ENCODE measurements at regions not wholly inside any gene's neighbourhood (a gene's known extent, or its start where the extent isn't known, plus 50 kb on each side); places are given as distances from the start of the nearest gene placed in this dataset.

- H3K9me3 Mint-ChIP-seq, result no peaks in the 10 kb centered on the region
- H3K27me3 Mint-ChIP-seq, result no peaks in the 10 kb centered on the region
- H3K4me3 Mint-ChIP-seq, result no peak overlapping the region
- no peak for ATAC-seq
- H3K4me1 Mint-ChIP-seq, result no peaks in the 10 kb centered on the region
- DNase-seq, result no peak
- H3K27ac Mint-ChIP-seq, result no peak overlapping the region
These were observed 168.0 kb downstream of the SHOX2 start for GRCh38 chr3:157938154-157938779.

GRCh38 chr3:157931517-157931916 lies 174.7 kb downstream of the SHOX2 start:
- H3K27ac Mint-ChIP-seq, result no peak overlapping the region
- ATAC-seq (no peak), DNase-seq (no peak)
- no peaks in the 10 kb centered on the region for H3K4me1 Mint-ChIP-seq
- H3K9me3 Mint-ChIP-seq, result no peaks in the 10 kb centered on the region
- no peak overlapping the region for H3K4me3 Mint-ChIP-seq
- no peaks in the 10 kb centered on the region for H3K27me3 Mint-ChIP-seq

GRCh38 chr3:157930000-157930780 lies 176.0 kb downstream of the SHOX2 start:
- H3K27ac Mint-ChIP-seq, result no peak overlapping the region
- no peak for ATAC-seq
- H3K9me3 Mint-ChIP-seq, result peaks cover 0 to 5% of the 10 kb centered on the region in 2 donors

GRCh38 chr3:157926822-157927221 lies 179.4 kb downstream of the SHOX2 start:
- DNase-seq (no peak), ATAC-seq (no peak)
- Mint-ChIP-seq H3K4me3 (no peak overlapping the region), H3K4me1 (peaks cover 6% of the 10 kb centered on the region), H3K27me3 (no peaks in the 10 kb centered on the region), H3K27ac (no peak overlapping the region), H3K9me3 (peaks cover 0 to 6% of the 10 kb centered on the region in 2 donors)

More at GRCh38 chr3:157930000-157930780, 176.0 kb downstream of the SHOX2 start:
- H3K4me1 Mint-ChIP-seq, result no peaks in the 10 kb centered on the region
- no peak overlapping the region for H3K4me3 Mint-ChIP-seq
- no peak for DNase-seq
- no peaks in the 10 kb centered on the region for H3K27me3 Mint-ChIP-seq

- Mint-ChIP-seq H3K9me3 (peaks cover 0 to 6% of the 10 kb centered on the region in 2 donors), H3K27ac (no peak overlapping the region), H3K27me3 (no peaks in the 10 kb centered on the region), H3K4me1 (peaks cover 6% of the 10 kb centered on the region), H3K4me3 (no peak overlapping the region)
- no peak for ATAC-seq
- no peak for DNase-seq
These were observed 183.6 kb downstream of the SHOX2 start for GRCh38 chr3:157922614-157923013.

GRCh38 chr3:157921811-157922210 lies 184.4 kb downstream of the SHOX2 start:
- H3K4me1 Mint-ChIP-seq, result peaks cover 6% of the 10 kb centered on the region
- H3K27ac Mint-ChIP-seq, result no peak overlapping the region
- no peak overlapping the region for H3K4me3 Mint-ChIP-seq
- H3K27me3 Mint-ChIP-seq, result no peaks in the 10 kb centered on the region
- peaks cover 0 to 6% of the 10 kb centered on the region in 2 donors for H3K9me3 Mint-ChIP-seq
- ATAC-seq (no peak), DNase-seq (no peak)

- DNase-seq, result no peak
- H3K4me1 Mint-ChIP-seq, result peaks cover 6% of the 10 kb centered on the region
- no peak for ATAC-seq
- peaks cover 0 to 6% of the 10 kb centered on the region in 2 donors for H3K9me3 Mint-ChIP-seq
- H3K27me3 Mint-ChIP-seq, result no peaks in the 10 kb centered on the region
- H3K27ac Mint-ChIP-seq, result no peak overlapping the region
- no peak overlapping the region for H3K4me3 Mint-ChIP-seq
These were observed 185.2 kb downstream of the SHOX2 start for GRCh38 chr3:157920822-157921700.

GRCh38 chr3:157919319-157919887 lies 186.8 kb downstream of the SHOX2 start:
- Mint-ChIP-seq H3K9me3 (no peaks in the 10 kb centered on the region), H3K4me1 (peaks cover 6% of the 10 kb centered on the region), H3K27ac (no peak overlapping the region), H3K27me3 (no peaks in the 10 kb centered on the region), H3K4me3 (no peak overlapping the region)
- ATAC-seq, result no peak
- DNase-seq, result no peak

- Mint-ChIP-seq H3K4me1 (peaks cover 6% of the 10 kb centered on the region), H3K27ac (no peak overlapping the region), H3K27me3 (no peaks in the 10 kb centered on the region), H3K4me3 (no peak overlapping the region), H3K9me3 (no peaks in the 10 kb centered on the region)
- DNase-seq (no peak), ATAC-seq (no peak)
These were observed 187.8 kb downstream of the SHOX2 start for GRCh38 chr3:157918402-157918801.

GRCh38 chr3:157916672-157917071 lies 189.5 kb downstream of the SHOX2 start:
- no peak overlapping the region for H3K27ac Mint-ChIP-seq
- H3K4me3 Mint-ChIP-seq, result no peak overlapping the region
- no peaks in the 10 kb centered on the region for H3K27me3 Mint-ChIP-seq
- DNase-seq, result no peak
- H3K9me3 Mint-ChIP-seq, result no peaks in the 10 kb centered on the region
- no peak for ATAC-seq
- H3K4me1 Mint-ChIP-seq, result no peaks in the 10 kb centered on the region

- no peaks in the 10 kb centered on the region for H3K27me3 Mint-ChIP-seq
- DNase-seq (no peak), ATAC-seq (no peak)
- H3K9me3 Mint-ChIP-seq, result no peaks in the 10 kb centered on the region
- no peak overlapping the region for H3K4me3 Mint-ChIP-seq
- H3K4me1 Mint-ChIP-seq, result no peaks in the 10 kb centered on the region
- H3K27ac Mint-ChIP-seq, result no peak overlapping the region
These were observed 191.3 kb downstream of the SHOX2 start for GRCh38 chr3:157914882-157915281.

- Mint-ChIP-seq H3K4me1 (no peaks in the 10 kb centered on the region), H3K4me3 (no peak overlapping the region), H3K27ac (no peak overlapping the region), H3K9me3 (no peaks in the 10 kb centered on the region), H3K27me3 (no peaks in the 10 kb centered on the region)
- ATAC-seq, result no peak
- no peak for DNase-seq
These were observed 192.5 kb downstream of the SHOX2 start for GRCh38 chr3:157913741-157914150.

- Mint-ChIP-seq H3K4me3 (no peak overlapping the region), H3K4me1 (no peaks in the 10 kb centered on the region), H3K9me3 (no peaks in the 10 kb centered on the region), H3K27ac (no peak overlapping the region), H3K27me3 (no peaks in the 10 kb centered on the region)
- ATAC-seq (no peak), DNase-seq (no peak)
These were observed 193.4 kb downstream of the SHOX2 start for GRCh38 chr3:157912514-157913451.

GRCh38 chr3:157906627-157907026 lies 199.6 kb downstream of the SHOX2 start:
- ATAC-seq (no peak), DNase-seq (no peak)
- Mint-ChIP-seq H3K27me3 (no peaks in the 10 kb centered on the region), H3K9me3 (peaks cover 19 to 22% of the 10 kb centered on the region in 2 donors), H3K27ac (no peak overlapping the region), H3K4me1 (no peaks in the 10 kb centered on the region), H3K4me3 (no peak overlapping the region)

- Mint-ChIP-seq H3K4me3 (no peak overlapping the region), H3K9me3 (peaks cover 19 to 22% of the 10 kb centered on the region in 2 donors), H3K27ac (no peak overlapping the region), H3K27me3 (no peaks in the 10 kb centered on the region), H3K4me1 (no peaks in the 10 kb centered on the region)
- DNase-seq, result no peak
- ATAC-seq, result no peak
These were observed 200.3 kb downstream of the SHOX2 start for GRCh38 chr3:157905885-157906284.
